HFFc6 (cell line): ENCODE measurements at regions not wholly inside any gene's neighbourhood (a gene's known extent, or its start where the extent isn't known, plus 50 kb on each side); places are given as distances from the start of the nearest gene placed in this dataset.

Source experiments
- DNase-seq: peaks from one replicate; pipeline ENCODE4 v3.0.0-alpha.2; 2018
- H3K27ac Mint-ChIP-seq: 2 replicates; pipeline ENCODE4 v1.8.0; 2020; ENCODE audit warnings: mild to moderate bottlenecking, mixed read lengths
- H3K27me3 Mint-ChIP-seq: 2 replicates; pipeline ENCODE4 v1.8.0; 2021; ENCODE audit warnings: mild to moderate bottlenecking, moderate library complexity, mixed read lengths; ENCODE audit not compliant: insufficient read depth
- H3K36me3 Mint-ChIP-seq: 2 replicates; pipeline ENCODE4 v1.8.0; 2021; ENCODE audit warnings: low read depth, mixed read lengths
- H3K4me1 Mint-ChIP-seq: 2 replicates; pipeline ENCODE4 v1.8.0; 2020; ENCODE audit warnings: low read depth, mixed read lengths
- H3K4me3 Mint-ChIP-seq: 2 replicates; pipeline ENCODE4 v1.8.0; 2020; ENCODE audit warnings: mild to moderate bottlenecking, moderate library complexity, mixed read lengths
- H3K9me3 Mint-ChIP-seq: 2 replicates; pipeline ENCODE4 v1.8.0; 2020; ENCODE audit warnings: mild to moderate bottlenecking, mixed read lengths
- CTCF ChIP-seq: fragments of 200-600 bp; sonication (generic); IDR thresholded peaks from 2 replicates; pipeline ENCODE4 v1.5.0; 2021; ENCODE audit warnings: antibody characterized with exemption, mild to moderate bottlenecking

GRCh38 chr20:56143759-56144158, 104.8 kb upstream of the MC3R start:
- no peak overlapping the region for H3K27ac Mint-ChIP-seq
- peaks cover 79% of the 10 kb centered on the region for H3K9me3 Mint-ChIP-seq
- H3K27me3 Mint-ChIP-seq = no peaks in the 10 kb centered on the region
- no peak for TF ChIP-seq CTCF
- H3K4me1 Mint-ChIP-seq = no peaks in the 10 kb centered on the region
- peaks cover 6% of the 10 kb centered on the region; the same call in 1 of the 2 replicates for H3K36me3 Mint-ChIP-seq
- no peak overlapping the region for H3K4me3 Mint-ChIP-seq
- no peak for DNase-seq

GRCh38 chr20:56151834-56152233, 96.7 kb upstream of the MC3R start:
- no peak for TF ChIP-seq CTCF
- no peaks in the 10 kb centered on the region for H3K4me1 Mint-ChIP-seq
- peaks cover 44% of the 10 kb centered on the region for H3K9me3 Mint-ChIP-seq
- no peaks in the 10 kb centered on the region; the same call in 1 of the 2 replicates for H3K27me3 Mint-ChIP-seq
- no peak for DNase-seq
- H3K4me3 Mint-ChIP-seq = no peak overlapping the region
- H3K36me3 Mint-ChIP-seq = peaks cover 18% of the 10 kb centered on the region
- H3K27ac Mint-ChIP-seq = no peak overlapping the region

GRCh38 chr20:56153926-56154325, 94.6 kb upstream of the MC3R start:
- TF ChIP-seq CTCF = no peak
- H3K27me3 Mint-ChIP-seq = peaks cover 1% of the 10 kb centered on the region; the same call in 1 of the 2 replicates
- H3K4me3 Mint-ChIP-seq = no peak overlapping the region
- H3K27ac Mint-ChIP-seq = no peak overlapping the region
- H3K9me3 Mint-ChIP-seq = peaks cover 38% of the 10 kb centered on the region
- DNase-seq = no peak
- no peaks in the 10 kb centered on the region for H3K4me1 Mint-ChIP-seq
- H3K36me3 Mint-ChIP-seq = peaks cover 12% of the 10 kb centered on the region

GRCh38 chr20:56155625-56156024, 92.9 kb upstream of the MC3R start:
- Mint-ChIP-seq H3K27ac (no peak overlapping the region), H3K27me3 (peaks cover 1% of the 10 kb centered on the region; the same call in 1 of the 2 replicates), H3K9me3 (peaks cover 49% of the 10 kb centered on the region), H3K4me3 (no peak overlapping the region), H3K36me3 (peaks cover 15% of the 10 kb centered on the region), H3K4me1 (no peaks in the 10 kb centered on the region)
- no peak for TF ChIP-seq CTCF
- no peak for DNase-seq

GRCh38 chr20:56157530-56158203, 90.9 kb upstream of the MC3R start:
- Mint-ChIP-seq H3K36me3 (peaks cover 15% of the 10 kb centered on the region), H3K9me3 (peaks cover 60% of the 10 kb centered on the region), H3K4me1 (no peaks in the 10 kb centered on the region), H3K27ac (no peak overlapping the region), H3K27me3 (peaks cover 1% of the 10 kb centered on the region; the same call in 1 of the 2 replicates), H3K4me3 (no peak overlapping the region)
- TF ChIP-seq CTCF = no peak
- no peak for DNase-seq
